ENCODE measurements at regions not wholly inside any gene's neighbourhood (a gene's known extent, or its start where the extent isn't known, plus 50 kb on each side); places are given as distances from the start of the nearest gene placed in this dataset.

DNA sequence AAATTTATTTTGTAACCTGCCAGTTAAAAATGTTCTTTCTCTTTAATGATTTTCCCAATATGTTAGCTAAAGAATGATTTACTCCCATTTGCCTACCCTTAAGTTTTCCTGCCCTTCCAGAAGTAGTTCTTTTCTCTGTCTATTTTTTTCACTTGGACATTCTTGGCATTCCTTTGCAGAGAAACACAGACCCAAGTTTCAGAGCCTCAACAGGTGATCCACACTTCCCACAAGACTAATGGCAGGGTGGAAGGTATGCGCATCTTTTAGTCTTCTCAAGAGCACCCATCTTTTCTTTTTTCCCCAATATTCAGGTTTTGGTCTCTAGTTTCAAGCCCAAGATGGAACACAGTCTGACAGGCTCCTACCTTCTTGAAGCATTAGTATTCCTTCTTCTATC is 420.7 kb downstream of the ADAMTS20 start:
- Mint-ChIP-seq H3K9me3 (peaks cover 3% of the 10 kb centered on the region), H3K36me3 (ENCODE audit: low read depth) (no peaks in the 10 kb centered on the region), H3K4me1 (no peaks in the 10 kb centered on the region), H3K4me3 (no peak overlapping the region), H3K27me3 (no peaks in the 10 kb centered on the region), H3K27ac (no peak overlapping the region)
- ATAC-seq (replicated peaks) = no peak

DNA sequence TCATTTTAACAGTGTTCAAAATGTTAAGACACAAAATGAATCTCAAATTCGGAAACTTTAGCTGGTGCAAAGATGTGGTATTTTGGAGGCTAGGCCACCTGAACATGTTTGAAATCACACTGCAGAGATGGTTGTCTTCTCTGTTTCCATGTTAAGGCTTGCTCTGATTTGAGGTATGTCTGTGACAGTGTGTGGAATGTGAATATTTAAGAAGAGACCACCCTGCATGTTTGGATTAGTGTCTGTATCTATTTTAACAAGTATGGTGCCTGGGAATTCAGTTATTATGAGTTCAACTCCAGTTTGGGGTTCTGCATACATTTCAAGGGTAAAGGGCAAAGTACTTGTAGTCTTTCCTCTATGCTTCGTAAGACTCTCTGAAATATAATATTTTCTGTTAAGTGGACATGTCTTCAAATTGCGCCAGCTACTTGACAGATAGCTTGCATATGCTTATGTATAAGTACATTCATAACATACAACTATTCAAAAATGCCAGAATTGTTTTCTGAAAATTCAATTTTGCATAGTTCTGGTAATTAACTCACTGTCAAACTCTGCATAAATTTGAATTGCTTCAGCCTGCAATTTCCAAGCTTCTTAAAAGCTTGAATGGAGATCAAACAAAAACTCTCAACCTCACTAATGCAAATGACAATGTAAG is 424.0 kb downstream of the ADAMTS20 start:
- ATAC-seq (replicated peaks) = no peak
- Mint-ChIP-seq H3K9me3 (no peaks in the 10 kb centered on the region), H3K27ac (no peak overlapping the region), H3K36me3 (ENCODE audit: low read depth) (no peaks in the 10 kb centered on the region), H3K4me3 (no peak overlapping the region), H3K4me1 (no peaks in the 10 kb centered on the region), H3K27me3 (no peaks in the 10 kb centered on the region)

DNA sequence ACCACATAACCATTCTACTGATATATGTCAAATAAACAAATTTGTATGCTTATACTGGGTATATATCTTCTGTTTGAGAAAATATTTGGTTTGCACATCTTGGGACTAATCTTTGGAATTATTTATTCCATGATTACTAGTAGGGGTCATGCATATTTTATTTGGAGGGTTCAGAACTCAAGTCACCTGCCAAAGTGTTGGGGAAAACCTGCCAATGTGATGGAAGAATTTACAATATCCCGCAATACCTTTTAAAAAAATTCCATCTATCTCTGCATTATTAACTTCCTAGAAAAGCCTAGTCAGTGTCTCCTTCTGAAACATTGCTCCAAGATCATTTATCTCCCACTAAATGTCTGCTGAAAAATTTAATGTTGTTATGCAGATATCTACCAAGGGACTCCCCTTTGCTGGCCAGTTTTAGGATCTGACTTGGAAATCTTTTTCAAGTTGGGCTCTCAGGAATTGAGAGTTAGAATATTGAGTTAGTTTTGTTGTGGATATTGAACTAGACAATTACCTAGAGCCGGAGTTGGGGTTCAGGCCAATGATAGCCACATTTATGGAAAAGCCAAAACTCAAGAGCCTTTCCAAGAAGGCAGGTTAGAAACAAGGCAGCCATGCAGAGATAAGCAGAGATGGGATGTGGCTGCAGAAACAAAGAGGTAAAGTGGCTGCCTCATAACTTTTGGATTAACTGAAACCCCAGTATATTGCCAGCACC is 425.2 kb downstream of the ADAMTS20 start:
- peaks cover 6% of the 10 kb centered on the region for H3K9me3 Mint-ChIP-seq
- no peaks in the 10 kb centered on the region for H3K36me3 Mint-ChIP-seq (ENCODE audit: low read depth)
- H3K27ac Mint-ChIP-seq = no peak overlapping the region
- no peak overlapping the region for H3K4me3 Mint-ChIP-seq
- ATAC-seq (replicated peaks) = no peak
- H3K27me3 Mint-ChIP-seq = no peaks in the 10 kb centered on the region
- no peaks in the 10 kb centered on the region for H3K4me1 Mint-ChIP-seq

DNA sequence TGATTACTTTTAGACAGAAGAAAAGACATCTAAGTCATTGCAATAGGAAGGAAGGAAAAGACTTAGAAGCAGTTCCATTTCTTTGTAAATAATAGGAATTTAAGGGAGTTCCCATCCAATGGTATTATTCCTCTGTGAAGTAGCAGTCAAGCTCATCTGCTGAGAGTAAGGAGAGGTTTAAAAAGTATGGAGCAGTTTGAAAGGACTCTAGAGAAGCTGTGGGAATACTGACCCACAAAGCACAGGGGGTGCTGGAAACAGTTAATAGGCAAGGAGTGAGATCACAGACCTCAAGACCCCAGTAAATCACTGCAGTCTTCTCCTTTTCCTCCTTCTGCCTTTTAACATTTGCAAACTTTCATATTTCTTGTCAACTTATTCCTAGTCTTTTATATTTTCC is 428.5 kb downstream of the ADAMTS20 start:
- Mint-ChIP-seq H3K4me3 (no peak overlapping the region), H3K36me3 (ENCODE audit: low read depth) (no peaks in the 10 kb centered on the region)
- no peak for ATAC-seq (replicated peaks)

DNA sequence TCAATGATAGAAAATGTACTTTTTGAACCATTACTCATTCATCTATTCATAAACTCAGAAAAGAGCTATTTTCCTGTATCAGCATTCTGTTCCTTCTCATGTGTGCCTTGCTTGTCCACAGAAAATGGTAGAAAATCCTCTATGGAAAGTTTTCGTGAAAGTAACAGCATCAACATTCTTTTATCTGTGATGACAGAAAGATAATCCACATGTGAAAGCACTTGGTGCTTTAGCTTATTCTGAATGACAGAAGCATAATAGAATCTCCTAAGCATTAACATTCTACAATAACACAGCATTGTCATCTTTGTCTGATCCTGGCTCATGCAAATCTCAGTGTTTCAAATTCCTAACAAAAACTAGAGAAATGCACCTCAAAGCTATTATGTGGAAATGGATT is 431.9 kb downstream of the ADAMTS20 start:
- H3K4me3 Mint-ChIP-seq = no peak overlapping the region

More for the DNA sequence above, 428.5 kb downstream of the ADAMTS20 start:
- Mint-ChIP-seq H3K9me3 (peaks cover 9% of the 10 kb centered on the region), H3K27ac (no peak overlapping the region), H3K4me1 (no peaks in the 10 kb centered on the region), H3K27me3 (no peaks in the 10 kb centered on the region)

DNA sequence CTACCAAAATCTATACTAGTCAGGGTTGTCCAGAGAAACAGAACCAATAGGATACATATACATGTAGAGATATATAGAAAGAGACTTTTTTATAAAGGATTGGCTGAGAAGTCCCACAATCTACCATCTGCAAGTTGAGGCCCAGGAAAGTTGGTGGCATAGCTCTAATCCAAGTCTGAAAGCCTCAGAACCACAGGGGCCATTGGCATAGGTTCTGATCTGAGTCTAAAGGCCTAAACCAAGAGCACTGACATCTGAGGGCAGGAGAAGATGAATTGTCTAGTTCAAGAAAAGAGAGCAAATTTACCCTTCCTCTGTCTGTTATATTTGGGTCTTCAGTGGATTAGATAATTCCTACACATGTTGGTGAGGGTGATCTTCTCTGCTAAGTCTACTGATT is 433.1 kb downstream of the ADAMTS20 start:
- Mint-ChIP-seq H3K4me1 (no peaks in the 10 kb centered on the region), H3K27me3 (no peaks in the 10 kb centered on the region), H3K27ac (no peak overlapping the region), H3K36me3 (ENCODE audit: low read depth) (no peaks in the 10 kb centered on the region), H3K9me3 (peaks cover 9% of the 10 kb centered on the region), H3K4me3 (no peak overlapping the region)
- ATAC-seq (replicated peaks) = no peak

More for the DNA sequence above, 431.9 kb downstream of the ADAMTS20 start:
- Mint-ChIP-seq H3K36me3 (ENCODE audit: low read depth) (no peaks in the 10 kb centered on the region), H3K27ac (no peak overlapping the region), H3K9me3 (peaks cover 9% of the 10 kb centered on the region), H3K4me1 (no peaks in the 10 kb centered on the region), H3K27me3 (no peaks in the 10 kb centered on the region)
- ATAC-seq (replicated peaks) = no peak

DNA sequence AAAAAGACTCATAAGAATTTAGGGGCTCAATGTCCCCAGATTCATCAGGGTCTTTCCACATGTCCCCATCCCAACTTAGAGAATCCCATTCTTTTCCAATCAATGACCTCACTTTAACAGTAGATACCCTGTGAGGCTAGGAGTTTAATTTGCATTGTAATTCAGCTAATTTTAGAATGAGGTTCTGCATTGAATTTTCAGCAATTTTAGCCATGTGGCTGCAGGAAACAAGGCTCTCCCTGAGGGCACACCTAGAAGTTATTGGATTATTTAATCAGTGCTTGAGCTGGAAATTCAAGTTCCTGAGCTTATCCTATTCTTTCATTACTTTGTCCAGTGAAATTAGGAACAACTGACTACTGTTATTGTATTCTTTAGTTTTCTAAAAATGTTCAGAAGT is 433.8 kb downstream of the ADAMTS20 start:
- no peak overlapping the region for H3K27ac Mint-ChIP-seq
- no peaks in the 10 kb centered on the region for H3K4me1 Mint-ChIP-seq
- H3K36me3 Mint-ChIP-seq (ENCODE audit: low read depth) = no peaks in the 10 kb centered on the region
- peaks cover 9% of the 10 kb centered on the region for H3K9me3 Mint-ChIP-seq
- no peak overlapping the region for H3K4me3 Mint-ChIP-seq
- no peak for ATAC-seq (replicated peaks)
- no peaks in the 10 kb centered on the region for H3K27me3 Mint-ChIP-seq

DNA sequence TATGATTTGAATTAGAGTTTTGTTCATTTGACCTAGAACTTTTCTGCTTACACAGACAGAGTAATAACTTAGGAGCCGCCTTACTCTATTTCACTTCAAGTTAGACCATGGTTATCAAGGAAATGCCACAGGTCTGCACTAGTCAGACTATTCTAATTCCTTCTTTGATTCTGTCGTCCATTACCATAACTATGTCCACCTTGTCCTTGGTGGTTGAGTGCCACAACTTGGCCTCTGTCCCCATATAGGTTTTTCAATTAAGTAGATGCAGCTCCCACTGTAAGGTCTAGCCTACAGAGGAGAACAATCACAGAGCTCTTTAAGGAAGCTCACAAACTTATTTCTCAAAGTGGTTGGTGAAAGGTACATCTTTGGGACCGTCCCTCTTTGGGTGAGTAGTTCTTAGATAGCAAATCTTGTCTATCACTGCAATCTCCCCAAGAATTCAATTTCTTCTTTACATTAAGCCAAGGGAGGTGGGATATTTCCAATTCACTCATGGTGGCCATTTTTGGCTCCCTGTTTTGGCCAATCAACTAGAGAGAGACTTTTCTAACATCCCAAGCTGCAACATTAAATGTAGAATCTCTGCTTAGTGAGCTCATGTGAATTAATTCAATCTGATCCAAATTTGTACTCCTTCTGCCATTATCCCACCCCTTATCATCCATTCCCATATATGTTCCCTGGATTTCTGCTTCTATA is 434.6 kb downstream of the ADAMTS20 start:
- no peak overlapping the region for H3K4me3 Mint-ChIP-seq
- peaks cover 6% of the 10 kb centered on the region for H3K9me3 Mint-ChIP-seq
- no peaks in the 10 kb centered on the region for H3K4me1 Mint-ChIP-seq
- ATAC-seq (replicated peaks) = no peak
- H3K27me3 Mint-ChIP-seq = no peaks in the 10 kb centered on the region
- H3K36me3 Mint-ChIP-seq (ENCODE audit: low read depth) = no peaks in the 10 kb centered on the region
- no peak overlapping the region for H3K27ac Mint-ChIP-seq

DNA sequence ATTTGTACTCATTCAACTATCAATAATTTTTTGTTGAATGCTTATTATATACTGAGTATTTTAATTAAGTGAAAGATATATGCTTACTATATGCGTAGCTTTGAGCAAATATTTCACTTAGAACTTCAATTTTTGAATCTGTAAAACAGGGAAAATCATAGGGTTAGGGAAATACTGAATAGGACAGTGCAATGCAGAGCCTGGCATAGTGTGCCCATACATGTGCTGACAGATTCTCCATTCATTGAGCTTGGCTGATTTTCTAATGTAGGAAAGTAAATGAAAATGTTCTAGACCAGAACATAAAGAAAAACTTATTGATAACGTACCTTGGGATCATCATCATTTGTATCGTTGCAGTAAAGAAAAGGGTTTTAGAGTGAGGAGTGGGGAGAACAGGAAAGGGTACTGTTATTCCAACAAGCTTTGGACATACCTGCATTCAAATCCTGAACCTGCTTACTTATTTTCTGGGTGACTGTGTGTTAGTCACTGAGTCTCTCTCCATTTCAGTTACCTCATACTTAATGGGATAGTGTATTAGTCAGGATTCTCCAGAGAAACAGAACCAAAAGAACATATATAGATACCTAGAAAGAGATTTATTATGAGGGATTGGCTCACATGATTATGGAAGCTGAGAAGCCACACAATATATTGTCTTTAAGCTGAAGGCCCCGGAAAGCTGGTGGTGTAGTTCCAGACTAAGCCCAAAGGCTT is 436.4 kb downstream of the ADAMTS20 start:
- no peak for ATAC-seq (replicated peaks)
- Mint-ChIP-seq H3K4me3 (no peak overlapping the region), H3K36me3 (ENCODE audit: low read depth) (no peaks in the 10 kb centered on the region), H3K27me3 (no peaks in the 10 kb centered on the region), H3K27ac (no peak overlapping the region), H3K4me1 (no peaks in the 10 kb centered on the region), H3K9me3 (peaks cover under 1% of the 10 kb centered on the region)

DNA sequence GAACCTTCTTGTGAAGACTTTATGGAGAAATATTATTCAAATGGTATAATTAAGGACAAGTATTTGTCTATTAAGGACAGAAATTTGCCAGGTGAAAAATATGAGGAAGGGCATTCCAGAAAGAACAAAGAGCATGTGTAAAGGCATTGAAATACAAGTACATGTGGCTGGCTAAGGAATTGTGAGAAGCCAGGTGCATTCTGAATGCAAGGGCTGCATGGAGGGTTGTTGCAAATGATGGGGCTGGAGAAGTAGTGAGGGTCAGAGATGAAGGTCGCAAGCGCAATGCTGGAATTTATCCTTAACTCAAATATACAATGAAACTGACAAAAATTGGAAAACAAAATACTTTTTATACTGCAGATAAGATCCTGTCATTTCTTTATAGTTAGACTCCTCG is 437.7 kb downstream of the ADAMTS20 start:
- H3K27me3 Mint-ChIP-seq = no peaks in the 10 kb centered on the region
- no peaks in the 10 kb centered on the region for H3K36me3 Mint-ChIP-seq (ENCODE audit: low read depth)
- no peak overlapping the region for H3K27ac Mint-ChIP-seq
- H3K4me3 Mint-ChIP-seq = no peak overlapping the region
- peaks cover 12% of the 10 kb centered on the region for H3K9me3 Mint-ChIP-seq
- no peaks in the 10 kb centered on the region for H3K4me1 Mint-ChIP-seq
- ATAC-seq (replicated peaks) = no peak

DNA sequence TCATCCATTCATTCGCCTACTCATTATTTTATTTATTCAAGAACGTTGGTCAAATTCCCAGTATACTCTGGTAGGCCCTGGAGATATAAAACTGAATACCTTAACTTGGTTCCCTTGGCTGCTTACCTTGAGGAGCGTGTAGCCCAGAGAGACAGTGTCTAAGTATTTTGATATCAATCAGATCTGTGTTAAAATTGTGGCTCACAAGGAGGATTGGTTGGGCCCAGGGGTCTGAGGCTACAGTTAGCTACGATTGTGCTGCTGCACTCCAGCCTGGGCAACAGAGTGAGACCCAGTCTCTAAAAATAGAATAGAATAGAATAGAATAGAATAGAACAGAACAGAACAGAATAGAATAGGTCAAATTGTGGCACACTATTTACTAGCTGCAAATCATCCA is 438.4 kb downstream of the ADAMTS20 start:
- H3K27ac Mint-ChIP-seq = no peak overlapping the region
- H3K4me1 Mint-ChIP-seq = no peaks in the 10 kb centered on the region

DNA sequence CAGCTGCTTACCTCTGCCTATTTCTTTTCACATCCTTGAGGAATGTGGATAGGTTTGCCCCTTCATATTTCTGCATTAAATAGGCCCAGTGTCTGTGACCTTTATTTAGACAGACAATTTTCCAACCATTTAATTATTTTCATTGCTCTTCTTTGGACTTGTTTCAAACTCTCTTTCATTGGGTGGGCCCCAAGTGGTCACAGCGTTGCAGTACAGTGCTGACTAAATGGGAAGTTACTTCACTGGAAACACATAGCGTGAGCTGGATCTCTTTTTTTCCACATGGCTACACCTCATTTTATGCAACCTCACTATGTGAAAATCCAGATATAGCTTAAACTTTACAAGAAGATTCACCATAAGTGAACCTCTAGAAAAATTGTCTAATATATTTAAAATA is 438.9 kb downstream of the ADAMTS20 start:
- H3K4me3 Mint-ChIP-seq = no peak overlapping the region
- H3K27me3 Mint-ChIP-seq = no peaks in the 10 kb centered on the region
- no peaks in the 10 kb centered on the region for H3K4me1 Mint-ChIP-seq
- H3K9me3 Mint-ChIP-seq = peaks cover 21% of the 10 kb centered on the region
- no peak for ATAC-seq (replicated peaks)
- no peak overlapping the region for H3K27ac Mint-ChIP-seq
- H3K36me3 Mint-ChIP-seq (ENCODE audit: low read depth) = no peaks in the 10 kb centered on the region

More for the DNA sequence above, 438.4 kb downstream of the ADAMTS20 start:
- ATAC-seq (replicated peaks) = no peak
- Mint-ChIP-seq H3K9me3 (peaks cover 17% of the 10 kb centered on the region), H3K4me3 (no peak overlapping the region), H3K27me3 (no peaks in the 10 kb centered on the region), H3K36me3 (ENCODE audit: low read depth) (no peaks in the 10 kb centered on the region)

DNA sequence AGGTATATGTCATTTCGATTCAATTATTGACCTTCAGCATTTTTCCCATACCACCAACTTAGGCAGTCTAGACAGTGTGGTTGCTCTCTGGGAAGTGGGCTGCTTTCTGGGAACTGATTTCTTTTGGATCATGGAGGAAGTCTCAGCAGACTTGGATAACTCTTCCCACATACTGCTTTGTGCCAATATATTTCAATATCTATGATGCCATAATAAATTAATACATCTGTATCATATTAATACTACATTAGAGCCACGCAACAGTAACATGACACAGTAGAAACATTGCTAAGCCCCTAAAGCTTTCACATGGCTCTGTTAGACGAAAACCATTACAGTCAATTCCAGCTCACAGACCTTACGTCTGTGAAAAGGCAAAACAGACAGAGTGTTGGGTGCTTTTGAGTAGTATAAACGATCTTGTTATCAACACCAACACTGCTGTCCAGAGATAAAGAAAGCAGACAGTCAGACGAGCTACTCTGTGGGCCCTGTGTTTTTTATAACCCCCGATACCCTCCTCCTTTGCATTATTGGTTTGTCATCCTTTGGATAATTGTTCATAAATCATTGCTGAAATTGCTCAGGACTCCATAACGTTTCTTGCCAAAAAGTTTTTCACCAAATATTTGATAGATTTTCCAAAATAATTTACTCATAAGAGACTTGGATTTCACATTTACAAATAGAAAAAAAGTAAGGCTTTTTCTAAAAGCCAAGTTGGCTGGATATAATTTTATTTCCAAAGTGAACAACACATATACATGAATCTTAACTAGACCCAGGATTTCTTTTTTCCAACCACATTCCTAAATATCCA is 439.7 kb downstream of the ADAMTS20 start:
- no peak for ATAC-seq (replicated peaks)
- Mint-ChIP-seq H3K36me3 (ENCODE audit: low read depth) (no peaks in the 10 kb centered on the region), H3K27me3 (no peaks in the 10 kb centered on the region), H3K9me3 (peaks cover 21% of the 10 kb centered on the region), H3K4me1 (no peaks in the 10 kb centered on the region), H3K4me3 (no peak overlapping the region), H3K27ac (no peak overlapping the region)

DNA sequence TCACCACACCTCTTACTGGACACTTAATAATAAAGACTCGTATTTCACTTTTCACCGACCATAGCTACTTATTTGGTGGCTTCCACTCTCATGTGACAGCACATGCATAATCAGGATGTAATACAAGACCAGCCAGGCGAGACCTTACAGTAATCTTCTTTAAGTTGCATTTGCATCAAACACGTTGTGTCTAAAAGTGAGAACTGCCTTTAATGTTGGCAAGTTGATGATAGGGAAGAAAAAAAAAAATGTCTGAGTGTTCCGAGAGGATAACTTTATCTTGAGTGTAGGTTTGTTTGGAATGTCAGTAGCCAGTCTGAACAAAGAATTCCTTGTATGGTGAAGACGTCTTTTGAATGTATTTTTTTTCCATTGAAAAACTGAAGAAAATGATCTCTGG is 440.4 kb downstream of the ADAMTS20 start:
- Mint-ChIP-seq H3K27ac (no peak overlapping the region), H3K9me3 (peaks cover 21% of the 10 kb centered on the region), H3K4me1 (no peaks in the 10 kb centered on the region), H3K27me3 (no peaks in the 10 kb centered on the region), H3K36me3 (ENCODE audit: low read depth) (no peaks in the 10 kb centered on the region), H3K4me3 (no peak overlapping the region)
- no peak for ATAC-seq (replicated peaks)

Data from activated T-helper 17 cell treated with anti-CD3 and anti-CD28 coated beads, Interleukin-2, amount 50 U/mL, for 72 hours (primary cell).